CD4-positive, alpha-beta T cell treated with Interleukin-15 for 1 hour (primary cell): ENCODE measurements at regions not wholly inside any gene's neighbourhood (a gene's known extent, or its start where the extent isn't known, plus 50 kb on each side); places are given as distances from the start of the nearest gene placed in this dataset.
"Not testable (repeated sequence)": the region's sequence is repeated elsewhere in the genome, so short reads cannot be mapped to it uniquely, and the experiment has no call there.

Experiments used
- DNase-seq: peaks from one replicate; pipeline ENCODE4 v3.0.0-alpha.2; 2020

DNA sequence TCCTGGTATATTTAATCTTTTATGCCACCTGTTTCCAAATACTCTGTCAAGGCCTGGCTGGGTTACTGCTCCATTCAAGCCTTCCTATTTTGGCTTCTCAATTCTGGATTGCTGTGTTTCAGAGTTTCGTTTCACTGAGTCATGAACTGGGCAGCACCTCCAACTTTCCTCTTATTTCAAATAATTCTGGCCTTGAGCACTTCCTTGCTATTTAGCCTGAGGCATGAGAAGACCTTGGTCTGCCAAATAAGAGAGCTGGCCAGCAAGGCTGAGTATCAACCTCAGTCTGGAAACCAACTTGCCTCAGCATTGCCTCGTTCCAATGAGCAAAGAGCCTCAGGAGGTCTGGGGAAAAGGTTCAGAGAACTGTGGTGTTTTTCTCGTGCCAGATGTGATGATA is 66.6 kb downstream of the TNFAIP3 start:
- no peak for DNase-seq

DNA sequence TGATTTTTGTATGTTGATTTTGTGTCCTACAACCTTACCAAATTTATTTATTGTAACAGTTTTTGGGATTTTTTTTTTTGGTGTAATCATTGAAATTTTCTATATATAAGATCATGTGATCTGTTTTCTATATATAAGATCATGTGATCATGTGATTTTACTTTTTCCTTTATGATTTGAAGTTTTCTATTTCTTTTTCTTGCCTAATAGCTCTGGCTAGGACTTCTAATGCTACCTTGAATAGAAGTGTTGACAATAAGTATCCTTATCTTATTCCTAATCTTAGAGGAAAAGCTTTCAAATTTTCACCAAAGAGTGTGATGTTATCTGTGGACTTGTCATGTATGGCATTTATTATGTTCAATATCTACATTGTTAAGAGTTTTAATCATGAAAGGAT is 69.7 kb downstream of the TNFAIP3 start:
- no peak for DNase-seq

DNA sequence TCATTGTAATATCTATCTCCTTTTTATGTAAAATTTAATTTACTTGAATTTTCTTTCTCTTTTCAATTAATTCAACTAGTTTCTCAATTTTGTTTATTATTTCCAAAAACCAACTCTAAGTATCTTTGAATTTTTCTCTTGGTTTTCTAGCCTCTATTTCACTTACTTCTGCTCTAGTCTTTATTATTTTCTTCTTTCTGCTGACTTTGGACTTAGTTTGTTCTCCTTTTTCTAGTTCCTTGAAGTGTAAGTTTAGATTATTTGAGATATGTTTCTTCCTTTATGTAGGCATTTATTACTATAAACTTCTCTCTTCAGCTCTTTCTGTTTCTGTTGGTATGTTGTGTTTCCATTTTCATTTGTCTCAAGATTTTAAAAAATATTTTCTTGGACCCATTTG is 70.8 kb downstream of the TNFAIP3 start:
- no peak for DNase-seq

DNA sequence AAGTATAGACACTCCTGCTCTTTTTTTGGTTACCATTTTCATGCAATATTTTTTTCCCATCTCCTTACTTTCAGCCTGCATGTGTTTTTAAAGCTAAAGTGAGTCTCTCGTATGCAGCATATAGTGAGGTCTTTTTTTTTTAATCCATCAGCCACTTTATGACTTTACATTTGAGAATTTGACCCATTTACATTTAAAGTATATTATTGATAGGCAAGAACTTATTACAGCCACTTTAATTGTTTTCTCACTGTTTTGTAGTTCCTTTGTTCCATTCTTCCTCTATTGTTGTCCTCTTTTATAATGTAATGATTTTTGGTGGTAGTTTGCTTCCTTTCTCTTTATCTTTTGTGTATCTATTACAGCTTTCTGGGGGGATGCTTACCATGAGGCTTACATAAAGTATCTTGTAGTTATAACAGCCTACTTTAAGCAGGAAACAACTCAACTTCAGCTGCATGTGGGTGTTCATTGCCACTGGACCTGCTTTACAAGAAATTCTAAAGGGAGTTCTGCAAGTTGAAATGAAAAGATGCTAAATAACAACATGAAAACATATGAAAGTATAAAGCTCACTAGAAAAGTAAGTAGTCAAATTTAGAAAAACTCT is 71.8 kb downstream of the TNFAIP3 start:
- no peak for DNase-seq

DNA sequence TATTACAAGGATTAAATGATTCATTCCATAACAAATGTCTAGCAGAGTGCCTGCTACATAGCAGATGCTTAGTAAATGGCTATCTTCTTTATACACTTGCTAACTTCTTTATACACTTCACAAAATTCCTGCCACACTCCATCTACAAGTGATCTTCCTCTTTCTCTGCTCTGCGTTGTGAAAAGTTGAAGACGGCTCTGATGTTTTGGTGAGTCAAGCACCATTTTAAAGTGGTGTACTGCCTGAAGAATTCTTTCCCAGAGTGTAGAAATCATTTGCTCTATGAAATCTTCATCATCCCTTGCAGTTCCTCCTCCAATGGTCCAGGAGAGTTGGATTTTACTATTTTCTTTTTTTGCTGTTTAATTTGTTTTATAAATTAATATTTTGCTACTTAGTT is 74.9 kb downstream of the TNFAIP3 start:
- no peak for DNase-seq

DNA sequence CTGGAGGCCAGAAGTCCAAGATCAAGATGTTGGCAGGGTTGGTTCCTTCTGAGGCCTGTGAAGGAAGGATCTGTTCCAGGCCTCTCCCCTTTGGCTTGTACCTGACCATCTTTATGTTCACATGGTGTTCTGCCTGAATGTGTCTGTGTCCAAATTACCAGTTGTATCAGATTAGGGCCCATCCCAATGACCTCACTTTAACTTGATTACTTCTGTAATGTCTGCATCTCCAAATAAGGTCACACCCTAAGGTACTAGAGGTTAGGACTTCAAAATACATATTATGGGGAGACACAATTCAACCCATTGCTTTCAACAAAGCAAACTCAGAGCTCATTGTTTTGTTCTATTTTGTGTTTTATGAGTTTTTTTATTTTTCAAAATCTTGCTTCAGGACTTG is 75.7 kb downstream of the TNFAIP3 start:
- no peak for DNase-seq

GRCh38 chr6:137944381-137944780 is 77.3 kb downstream of the TNFAIP3 start:
- not testable (repeated sequence) for DNase-seq

- no peak for DNase-seq
Measured at GRCh38 chr6:137944793-137945498, 77.9 kb downstream of the TNFAIP3 start.

DNA sequence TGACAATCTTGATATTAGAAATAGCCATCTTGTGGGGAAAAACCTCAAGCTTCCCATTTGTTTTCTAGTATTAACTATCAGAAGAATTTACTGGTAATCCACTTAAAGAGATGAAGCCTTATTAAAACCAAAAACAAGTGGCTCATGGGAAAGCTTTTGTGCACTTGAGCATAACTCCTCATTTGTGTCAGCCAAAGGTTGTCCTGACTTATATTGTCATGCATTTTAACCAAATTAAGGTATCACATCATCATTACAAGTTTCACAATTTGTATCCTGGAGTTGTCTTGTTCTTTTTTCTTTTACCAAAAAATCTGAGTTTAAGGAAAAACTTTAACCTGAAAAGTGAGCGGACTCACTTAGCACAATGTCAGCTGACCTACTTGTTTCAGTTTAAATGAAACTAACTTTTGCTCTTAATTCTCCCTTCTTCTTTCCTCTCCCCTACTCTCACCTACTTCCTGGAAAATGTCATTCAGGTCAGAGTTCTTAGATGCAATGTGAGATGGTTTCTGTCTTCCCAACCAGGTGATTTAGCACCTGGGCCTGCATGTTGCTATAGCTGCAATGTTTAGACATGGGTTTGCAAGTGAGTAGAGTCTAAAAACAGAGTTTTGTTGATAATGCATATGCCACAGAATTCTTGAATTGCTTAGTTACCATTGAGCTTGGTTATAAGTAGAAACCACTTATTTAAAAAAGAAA is 82.8 kb downstream of the TNFAIP3 start:
- peak; percentile 38 for DNase-seq

GRCh38 chr6:137950581-137950980 is 83.5 kb downstream of the TNFAIP3 start:
- no peak for DNase-seq

DNA sequence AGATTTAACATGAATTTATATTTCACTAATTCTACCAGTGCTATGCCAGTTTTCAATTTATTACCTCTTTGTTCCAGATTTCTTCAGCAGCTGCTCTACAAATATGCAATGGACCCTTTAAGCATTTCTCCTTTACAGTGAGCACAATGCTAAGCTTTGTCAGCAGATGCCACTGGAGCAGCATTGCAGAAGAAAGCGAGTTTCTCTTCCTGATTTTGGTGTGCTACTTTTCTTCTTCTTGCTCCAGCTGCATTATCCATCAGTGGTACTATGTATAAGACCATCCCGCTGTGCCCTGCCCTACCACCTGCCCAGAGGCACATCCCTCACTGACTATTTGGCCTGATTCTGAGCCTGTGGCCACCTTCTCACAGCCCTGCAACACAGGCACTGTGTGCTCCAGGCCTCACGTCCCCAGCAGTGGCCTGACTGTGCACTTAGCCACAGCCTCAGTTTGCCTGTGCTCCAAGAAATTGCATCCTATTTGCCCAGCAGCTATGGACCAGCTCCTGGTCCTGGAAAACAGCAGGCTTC is 84.1 kb downstream of the TNFAIP3 start:
- DNase-seq = no peak

GRCh38 chr6:137952247-137952646 is 85.2 kb downstream of the TNFAIP3 start:
- DNase-seq = no peak

DNA sequence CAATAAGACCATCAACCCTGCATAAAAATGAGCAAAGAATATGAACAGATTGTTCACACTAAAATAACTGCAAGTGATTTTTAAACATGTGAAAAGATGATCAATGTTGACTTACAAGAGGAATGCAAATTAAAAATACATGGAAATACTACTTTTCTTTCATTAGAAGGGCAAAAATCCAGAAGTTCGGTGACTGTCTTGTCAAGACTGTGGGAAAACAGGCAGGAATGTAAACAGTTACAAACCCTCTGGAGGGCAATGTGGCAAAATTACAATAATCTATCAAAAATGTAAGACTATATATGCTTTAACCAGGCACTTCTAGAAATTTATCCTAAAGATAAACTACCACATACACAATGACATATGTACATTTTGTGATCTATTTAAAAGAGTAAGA is 86.7 kb downstream of the TNFAIP3 start:
- DNase-seq = no peak

- DNase-seq = no peak
Measured at GRCh38 chr6:137954253-137954652, 87.2 kb downstream of the TNFAIP3 start.

DNA sequence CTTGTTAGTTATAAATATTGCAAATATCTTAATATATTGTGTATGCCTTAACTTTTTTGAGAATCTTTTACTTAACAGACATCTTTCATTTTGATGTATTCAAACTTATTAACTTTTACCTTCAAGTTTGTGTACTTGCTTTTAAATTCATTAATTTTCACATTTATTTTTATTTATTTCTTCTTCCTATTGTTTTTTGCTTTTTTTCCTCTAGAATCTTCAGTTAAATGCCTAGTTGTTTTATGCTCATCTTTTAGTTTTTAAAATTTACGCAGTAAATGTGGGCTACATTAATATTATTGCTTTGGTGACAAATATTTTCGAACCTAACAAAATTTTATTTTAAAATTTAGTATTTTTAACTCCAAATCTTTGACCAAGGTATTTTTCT is 89.0 kb downstream of the TNFAIP3 start:
- no peak for DNase-seq

DNA sequence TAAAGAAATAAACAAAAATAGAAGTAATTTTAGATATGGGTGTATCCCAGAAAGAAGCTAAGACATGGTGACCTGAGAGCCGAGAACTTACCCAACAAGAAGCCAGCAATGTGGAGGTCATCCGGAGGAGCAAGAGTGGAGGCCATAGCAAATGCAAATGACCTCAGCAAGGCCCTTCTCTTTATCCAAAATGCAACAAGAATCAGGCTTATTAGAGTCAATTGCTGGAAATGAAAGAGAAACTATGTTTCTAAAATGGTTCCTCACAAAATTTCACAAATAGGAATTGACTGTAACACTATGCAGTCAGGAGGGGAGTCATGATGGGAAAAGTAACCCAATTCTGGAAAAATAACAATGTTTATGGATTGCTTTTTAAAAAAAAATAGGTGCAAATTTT is 90.4 kb downstream of the TNFAIP3 start:
- DNase-seq = no peak

GRCh38 chr6:137958811-137959565 is 91.9 kb downstream of the TNFAIP3 start:
- DNase-seq = peak; percentile 30

- DNase-seq = no peak
Measured at GRCh38 chr6:137962725-137963124, 95.7 kb downstream of the TNFAIP3 start.

DNA sequence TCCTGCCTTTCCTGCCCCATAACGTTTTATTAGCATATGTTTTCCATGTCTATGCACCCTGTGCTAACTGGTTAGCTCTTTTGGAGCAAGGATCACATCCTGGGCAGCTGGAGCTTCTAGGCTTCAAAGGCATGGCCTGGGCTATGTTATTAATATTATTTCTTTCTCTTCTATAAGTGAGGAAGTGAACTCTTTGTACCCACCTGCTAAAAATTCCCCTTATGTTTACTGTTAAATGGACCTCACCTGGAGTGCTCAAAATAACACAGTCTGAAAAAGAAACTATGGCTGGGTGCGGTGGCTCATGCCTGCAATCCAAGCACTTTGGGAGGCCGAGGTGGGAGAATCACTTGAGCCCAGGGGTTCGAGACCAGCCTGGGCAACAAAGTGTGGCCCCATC is 97.8 kb downstream of the TNFAIP3 start:
- no peak for DNase-seq

GRCh38 chr6:137967689-137968454 is 100.8 kb downstream of the TNFAIP3 start:
- DNase-seq = no peak

- no peak for DNase-seq
Measured at GRCh38 chr6:137968455-137968804, 101.4 kb downstream of the TNFAIP3 start.

GRCh38 chr6:137968901-137969300 is 101.8 kb downstream of the TNFAIP3 start:
- no peak for DNase-seq

DNA sequence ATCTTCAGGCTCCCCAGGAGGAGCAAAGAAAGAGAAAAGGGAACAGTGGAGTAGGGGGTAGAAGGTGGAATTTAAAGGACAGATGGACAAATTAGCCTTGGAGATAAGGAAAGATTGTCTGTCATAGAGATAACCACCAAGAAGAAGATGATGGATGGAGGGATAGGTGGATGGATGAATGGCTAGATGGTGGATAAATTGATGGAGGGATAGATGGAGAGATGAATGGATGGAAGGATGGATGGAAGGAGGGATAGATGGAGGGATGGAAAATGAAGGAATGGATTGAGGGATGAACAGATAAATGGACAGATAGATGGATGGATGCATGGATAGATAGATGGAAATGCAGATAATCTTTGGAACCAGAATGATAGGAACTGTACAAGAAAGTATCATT is 102.8 kb downstream of the TNFAIP3 start:
- DNase-seq = no peak
